ENCODE measurements at regions not wholly inside any gene's neighbourhood (a gene's known extent, or its start where the extent isn't known, plus 50 kb on each side); places are given as distances from the start of the nearest gene placed in this dataset.

DNA sequence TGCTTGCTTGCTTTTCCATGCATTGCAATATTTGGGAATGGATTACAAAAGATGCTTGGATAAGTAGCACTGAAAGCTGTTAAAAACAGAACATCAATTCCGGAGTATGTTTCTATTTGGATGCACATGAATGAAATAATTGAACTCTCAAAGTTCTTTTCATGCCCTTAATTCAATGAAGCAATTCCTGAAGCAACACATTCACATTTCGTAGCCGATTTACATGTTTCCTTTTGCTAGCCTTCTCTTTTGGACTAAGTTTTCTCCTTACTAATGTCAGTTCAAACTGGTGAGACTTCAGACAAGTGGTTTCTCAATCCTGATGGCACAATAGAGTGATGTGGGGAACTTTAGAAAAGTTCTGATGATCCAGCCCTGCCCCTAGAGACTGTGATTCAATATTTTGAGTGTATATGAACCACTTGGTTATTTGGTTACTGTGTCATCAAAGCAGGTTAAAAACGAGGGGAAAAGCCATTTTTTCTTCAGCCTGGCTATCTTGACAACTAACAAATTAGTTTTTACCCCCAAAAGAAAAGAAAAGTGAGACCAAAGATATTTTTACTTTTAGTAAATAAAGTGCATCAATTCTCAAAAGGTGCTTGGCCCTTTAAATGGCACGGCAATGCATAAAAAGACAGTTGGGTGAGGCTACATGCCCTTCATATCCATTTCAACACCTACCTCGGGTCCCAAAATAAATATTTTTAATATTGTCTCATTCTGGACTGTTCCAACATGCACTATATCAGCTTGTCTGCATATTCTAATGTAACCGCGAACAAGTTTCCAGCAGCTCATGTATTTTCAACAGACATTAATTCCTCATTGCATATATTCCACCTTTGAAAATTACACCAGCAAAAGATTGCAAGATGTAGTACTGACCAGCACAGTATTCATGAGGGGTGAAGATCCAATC, 90.1 kb upstream of the RPL34 start:
- H3K4me3 ChIP-seq (ENCODE audit: low read length): no peak overlapping the region

DNA sequence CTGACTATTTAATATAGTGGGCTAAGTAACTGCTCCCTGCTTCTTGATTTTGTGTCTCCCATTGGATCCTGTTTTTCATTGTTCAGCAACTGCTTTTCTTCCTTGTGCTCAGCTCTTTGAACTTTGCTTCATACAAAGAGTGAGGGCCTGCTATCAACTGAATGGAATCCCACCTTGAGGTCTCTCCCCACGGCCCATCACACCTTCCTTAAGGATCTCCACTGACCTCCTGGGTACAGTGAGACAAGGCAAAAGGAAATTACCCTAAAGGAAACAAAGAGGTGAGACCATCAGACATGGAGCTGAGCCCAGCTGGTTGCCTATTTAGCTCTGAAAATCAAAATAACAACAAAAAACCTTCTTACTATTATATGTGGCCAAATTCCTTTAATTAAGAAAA, 91.3 kb upstream of the RPL34 start:
- H3K4me2 ChIP-seq (ENCODE audit: low read depth, low read length): no peak overlapping the region

More for the DNA sequence above, 90.1 kb upstream of the RPL34 start:
- no peak overlapping the region for H3K4me2 ChIP-seq (ENCODE audit: low read depth, low read length)
- no peak overlapping the region for H3K27ac ChIP-seq (ENCODE audit: low read length)
- DNase-seq: no peak
- no peaks in the 10 kb centered on the region for H3K79me2 ChIP-seq (ENCODE audit: low read length)
- no peaks in the 10 kb centered on the region for H3K27me3 ChIP-seq (replicated peaks; ENCODE audit: insufficient read depth, low read length)
- H3K4me1 ChIP-seq (ENCODE audit: low read length): peaks cover 12% of the 10 kb centered on the region
- no peak overlapping the region for H2AFZ ChIP-seq (ENCODE audit: low read length)
- TF ChIP-seq EZH2phosphoT487 (IDR thresholded peaks at IDR 0.05; ENCODE audit: low read length) (no peak), EZH2 (optimal IDR thresholded peaks at IDR 0.05; ENCODE audit: low read depth, low read length) (no peak)
- TF ChIP-seq, protein P1, sequence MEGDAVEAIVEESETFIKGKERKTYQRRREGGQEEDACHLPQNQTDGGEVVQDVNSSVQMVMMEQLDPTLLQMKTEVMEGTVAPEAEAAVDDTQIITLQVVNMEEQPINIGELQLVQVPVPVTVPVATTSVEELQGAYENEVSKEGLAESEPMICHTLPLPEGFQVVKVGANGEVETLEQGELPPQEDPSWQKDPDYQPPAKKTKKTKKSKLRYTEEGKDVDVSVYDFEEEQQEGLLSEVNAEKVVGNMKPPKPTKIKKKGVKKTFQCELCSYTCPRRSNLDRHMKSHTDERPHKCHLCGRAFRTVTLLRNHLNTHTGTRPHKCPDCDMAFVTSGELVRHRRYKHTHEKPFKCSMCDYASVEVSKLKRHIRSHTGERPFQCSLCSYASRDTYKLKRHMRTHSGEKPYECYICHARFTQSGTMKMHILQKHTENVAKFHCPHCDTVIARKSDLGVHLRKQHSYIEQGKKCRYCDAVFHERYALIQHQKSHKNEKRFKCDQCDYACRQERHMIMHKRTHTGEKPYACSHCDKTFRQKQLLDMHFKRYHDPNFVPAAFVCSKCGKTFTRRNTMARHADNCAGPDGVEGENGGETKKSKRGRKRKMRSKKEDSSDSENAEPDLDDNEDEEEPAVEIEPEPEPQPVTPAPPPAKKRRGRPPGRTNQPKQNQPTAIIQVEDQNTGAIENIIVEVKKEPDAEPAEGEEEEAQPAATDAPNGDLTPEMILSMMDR (IDR thresholded peaks at IDR 0.05; ENCODE audit: low read length): no peak
- no peaks in the 10 kb centered on the region for H3F3A ChIP-seq (ENCODE audit: insufficient read depth, low read length)
- no peaks in the 10 kb centered on the region for H3K9me2 ChIP-seq (replicated peaks; ENCODE audit: insufficient read depth, low read length)
- H3K9me3 ChIP-seq (replicated peaks; ENCODE audit: insufficient read depth, low read length): no peaks in the 10 kb centered on the region
- H4K20me1 ChIP-seq (ENCODE audit: insufficient read depth, low read length): no peaks in the 10 kb centered on the region
- H3K36me3 ChIP-seq (replicated peaks; ENCODE audit: insufficient read depth, low read length): no peaks in the 10 kb centered on the region
- no peak overlapping the region for H3K9ac ChIP-seq (ENCODE audit: low read length)

DNA sequence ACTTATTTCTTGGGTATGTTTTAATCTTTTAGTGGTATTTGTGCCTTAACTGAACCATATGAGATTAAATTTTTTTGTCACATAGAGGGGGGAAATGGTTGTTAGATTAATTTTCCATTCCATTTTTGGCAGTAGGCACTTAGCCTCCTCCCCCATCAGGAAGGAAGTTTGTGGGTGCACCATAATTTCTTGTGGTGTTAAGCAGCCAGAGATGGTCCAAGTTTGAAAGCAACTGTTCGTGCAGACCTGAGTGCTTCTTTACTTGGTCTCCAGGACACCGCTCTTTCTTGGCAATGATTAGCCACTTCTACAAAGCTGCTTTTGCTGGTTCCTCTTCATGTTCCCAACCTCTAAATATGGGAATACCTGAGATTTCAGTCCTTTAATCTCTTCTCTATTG, 92.7 kb upstream of the RPL34 start:
- Histone ChIP-seq H4K20me1 (ENCODE audit: insufficient read depth, low read length) (no peaks in the 10 kb centered on the region), H3K4me3 (ENCODE audit: low read length) (no peak overlapping the region), H3K79me2 (ENCODE audit: low read length) (no peaks in the 10 kb centered on the region), H3K9me2 (replicated peaks; ENCODE audit: insufficient read depth, low read length) (no peaks in the 10 kb centered on the region), H3K4me2 (ENCODE audit: low read depth, low read length) (peak overlapping the region; percentile 16; the same call in 1 of the 2 replicates), H3K9ac (ENCODE audit: low read length) (no peak overlapping the region), H3K36me3 (replicated peaks; ENCODE audit: insufficient read depth, low read length) (no peaks in the 10 kb centered on the region), H3K9me3 (replicated peaks; ENCODE audit: insufficient read depth, low read length) (no peaks in the 10 kb centered on the region), H3K27me3 (replicated peaks; ENCODE audit: insufficient read depth, low read length) (no peaks in the 10 kb centered on the region), H3K27ac (ENCODE audit: low read length) (no peak overlapping the region), H3F3A (ENCODE audit: insufficient read depth, low read length) (no peaks in the 10 kb centered on the region), H2AFZ (ENCODE audit: low read length) (no peak overlapping the region), H3K4me1 (ENCODE audit: low read length) (peaks cover 12% of the 10 kb centered on the region)
- TF ChIP-seq, protein P1 (IDR thresholded peaks at IDR 0.05; ENCODE audit: low read length): no peak
- TF ChIP-seq EZH2 (optimal IDR thresholded peaks at IDR 0.05; ENCODE audit: low read depth, low read length) (no peak), EZH2phosphoT487 (IDR thresholded peaks at IDR 0.05; ENCODE audit: low read length) (no peak)
- peak; percentile 40 for DNase-seq

More for the DNA sequence above, 91.3 kb upstream of the RPL34 start:
- Histone ChIP-seq H3K36me3 (replicated peaks; ENCODE audit: insufficient read depth, low read length) (no peaks in the 10 kb centered on the region), H3K9me2 (replicated peaks; ENCODE audit: insufficient read depth, low read length) (no peaks in the 10 kb centered on the region), H3K4me3 (ENCODE audit: low read length) (no peak overlapping the region), H3K9ac (ENCODE audit: low read length) (no peak overlapping the region), H3F3A (ENCODE audit: insufficient read depth, low read length) (no peaks in the 10 kb centered on the region), H3K27ac (ENCODE audit: low read length) (no peak overlapping the region), H3K79me2 (ENCODE audit: low read length) (no peaks in the 10 kb centered on the region), H3K27me3 (replicated peaks; ENCODE audit: insufficient read depth, low read length) (no peaks in the 10 kb centered on the region), H2AFZ (ENCODE audit: low read length) (no peak overlapping the region), H4K20me1 (ENCODE audit: insufficient read depth, low read length) (no peaks in the 10 kb centered on the region), H3K4me1 (ENCODE audit: low read length) (peaks cover 12% of the 10 kb centered on the region), H3K9me3 (replicated peaks; ENCODE audit: insufficient read depth, low read length) (no peaks in the 10 kb centered on the region)
- no peak for TF ChIP-seq EZH2phosphoT487 (IDR thresholded peaks at IDR 0.05; ENCODE audit: low read length)
- TF ChIP-seq, protein P1 (IDR thresholded peaks at IDR 0.05; ENCODE audit: low read length): no peak
- TF ChIP-seq EZH2 (optimal IDR thresholded peaks at IDR 0.05; ENCODE audit: low read depth, low read length): no peak
- no peak for DNase-seq

Data from MM.1S (cell line).